H9 (cell line): ENCODE measurements at regions not wholly inside any gene's neighbourhood (a gene's known extent, or its start where the extent isn't known, plus 50 kb on each side); places are given as distances from the start of the nearest gene placed in this dataset.

ENCODE experiments used
- DNase-seq: peaks from one replicate; pipeline ENCODE4 v3.0.0-alpha.2; 2017
- H2AFZ ChIP-seq: one replicate; pipeline ENCODE4 v1.6.1; 2013; ENCODE audit warnings: mild to moderate bottlenecking, low read length, control low read depth, moderate library complexity
- H2AK5ac ChIP-seq: 2 replicates; pipeline ENCODE4 v1.6.1; 2013; ENCODE audit warnings: low read length, control low read depth, mixed read lengths; ENCODE audit not compliant: insufficient read length
- H2BK120ac ChIP-seq: one replicate; pipeline ENCODE4 v1.6.1; 2013; ENCODE audit warnings: low read depth, mild to moderate bottlenecking, low read length, control low read depth, inconsistent platforms; ENCODE audit not compliant: poor library complexity, severe bottlenecking
- H2BK12ac ChIP-seq: 2 replicates; pipeline ENCODE4 v1.6.1; 2013; ENCODE audit warnings: low read length, control low read depth, mixed read lengths, low read depth; ENCODE audit not compliant: insufficient read length
- H2BK15ac ChIP-seq: 2 replicates; pipeline ENCODE4 v1.6.1; 2013; ENCODE audit warnings: low read depth, low read length, control low read depth
- H2BK20ac ChIP-seq: one replicate; pipeline ENCODE4 v1.6.1; 2013; ENCODE audit warnings: low read depth, mild to moderate bottlenecking, low read length, control low read depth, inconsistent platforms; ENCODE audit not compliant: poor library complexity, severe bottlenecking
- H2BK5ac ChIP-seq: 2 replicates; pipeline ENCODE4 v1.6.1; 2013; ENCODE audit warnings: low read length, control low read depth, mixed read lengths; ENCODE audit not compliant: insufficient read length
- H3K14ac ChIP-seq: 2 replicates; pipeline ENCODE4 v1.6.1; 2013; ENCODE audit warnings: low read length, control low read depth; ENCODE audit not compliant: insufficient read depth
- H3K18ac ChIP-seq: 2 replicates; pipeline ENCODE4 v1.6.1; 2013; ENCODE audit warnings: low read depth, mild to moderate bottlenecking, mixed read lengths, low read length, control low read depth; ENCODE audit not compliant: insufficient read length
- H3K23ac ChIP-seq: 2 replicates; pipeline ENCODE4 v1.6.1; 2013; ENCODE audit warnings: low read length, control low read depth, mixed read lengths, low read depth; ENCODE audit not compliant: insufficient read length
- H3K23me2 ChIP-seq: 2 replicates; pipeline ENCODE4 v1.6.1; 2013; ENCODE audit warnings: low read depth, mild to moderate bottlenecking, mixed read lengths, low read length, control low read depth; ENCODE audit not compliant: insufficient read length, poor library complexity, severe bottlenecking
- H3K27ac ChIP-seq: 2 replicates; pipeline ENCODE4 v1.5.1; 2013; ENCODE audit warnings: low read length, control low read depth, mixed read lengths, low read depth; ENCODE audit not compliant: insufficient read length
- H3K27me3 ChIP-seq: 2 replicates; pipeline ENCODE4 v1.6.1; 2013; ENCODE audit warnings: low read length, control low read depth, inconsistent platforms; ENCODE audit not compliant: insufficient read depth
- H3K4ac ChIP-seq: 2 replicates; pipeline ENCODE4 v1.6.1; 2013; ENCODE audit warnings: low read depth, mild to moderate bottlenecking, control low read depth, inconsistent platforms, low read length, moderate library complexity
- H3K4me1 ChIP-seq: 2 replicates; pipeline ENCODE4 v1.6.1; 2013; ENCODE audit warnings: low read length, control low read depth, inconsistent platforms; ENCODE audit not compliant: insufficient read depth
- H3K4me2 ChIP-seq: 2 replicates; pipeline ENCODE4 v1.6.1; 2013; ENCODE audit warnings: low read length, control low read depth, mixed read lengths; ENCODE audit not compliant: insufficient read length, insufficient read depth
- H3K56ac ChIP-seq: 2 replicates; pipeline ENCODE4 v1.6.1; 2013; ENCODE audit warnings: low read depth, mild to moderate bottlenecking, mixed read lengths, low read length, control low read depth; ENCODE audit not compliant: insufficient read length
- H3K79me1 ChIP-seq: 2 replicates; pipeline ENCODE4 v1.6.1; 2013; ENCODE audit warnings: low read depth, mild to moderate bottlenecking, moderate library complexity, low read length, control low read depth, inconsistent platforms; ENCODE audit not compliant: insufficient read depth, poor library complexity, severe bottlenecking
- H3K79me2 ChIP-seq: 2 replicates; pipeline ENCODE4 v1.6.1; 2013; ENCODE audit warnings: low read length, control low read depth, inconsistent platforms; ENCODE audit not compliant: insufficient read depth
- H3K9ac ChIP-seq: 2 replicates; pipeline ENCODE4 v1.6.1; 2013; ENCODE audit warnings: low read length, control low read depth, mixed read lengths; ENCODE audit not compliant: insufficient read length; ENCODE audit errors: extremely low read depth
- H3K9me3 ChIP-seq: one replicate; pipeline ENCODE4 v1.6.1; 2013; ENCODE audit warnings: low read depth, low read length, inconsistent platforms; ENCODE audit not compliant: control insufficient read depth
- H3T11ph ChIP-seq: one replicate; pipeline ENCODE4 v1.6.1; 2013; ENCODE audit warnings: mild to moderate bottlenecking, low read length, control low read depth, inconsistent platforms
- H4K20me1 ChIP-seq: one replicate; pipeline ENCODE4 v1.6.1; 2013; ENCODE audit not compliant: control insufficient read depth, insufficient read length, insufficient read depth
- H4K5ac ChIP-seq: 2 replicates; pipeline ENCODE4 v1.6.1; 2013; ENCODE audit warnings: low read depth, mild to moderate bottlenecking, mixed read lengths, low read length, control low read depth; ENCODE audit not compliant: insufficient read length
- H4K8ac ChIP-seq: replicated peaks from 2 replicates; pipeline ENCODE4 v1.6.1; 2013; ENCODE audit warnings: low read length, control low read depth, mixed read lengths, low read depth; ENCODE audit not compliant: insufficient read length
- H4K91ac ChIP-seq: 2 replicates; pipeline ENCODE4 v1.6.1; 2013; ENCODE audit warnings: low read depth, mild to moderate bottlenecking, moderate library complexity, mixed read lengths, low read length, control low read depth; ENCODE audit not compliant: insufficient read length
- H3K27ac Mint-ChIP-seq, 3 experiments: 2 replicates in 2 of 3; 3 replicates in 1 of 3; pipeline ENCODE4 v1.8.0; 2020 to 2021; ENCODE audit warnings: mixed read lengths in 3 of 3, mild to moderate bottlenecking in 1 of 3, moderate library complexity in 1 of 3
- H3K27me3 Mint-ChIP-seq: 2 replicates; pipeline ENCODE4 v1.8.0; 2021; ENCODE audit warnings: low read depth, mild to moderate bottlenecking, moderate library complexity, mixed read lengths
- H3K36me3 Mint-ChIP-seq, 3 experiments: 2 replicates in 2 of 3; 3 replicates in 1 of 3; pipeline ENCODE4 v1.8.0; 2020 to 2021; ENCODE audit warnings: low read depth in 3 of 3, mixed read lengths in 3 of 3; ENCODE audit not compliant: insufficient read depth in 1 of 3
- H3K4me1 Mint-ChIP-seq, 2 experiments: 2 replicates each; pipeline ENCODE4 v1.8.0; 2020; ENCODE audit warnings: mixed read lengths in 2 of 2
- H3K4me3 Mint-ChIP-seq, 2 experiments: 2 replicates in 1 of 2; 3 replicates in 1 of 2; pipeline ENCODE4 v1.8.0; 2020 to 2021; ENCODE audit warnings: mild to moderate bottlenecking in 2 of 2, mixed read lengths in 2 of 2, moderate library complexity in 1 of 2
- H3K9me3 Mint-ChIP-seq, 2 experiments: 2 replicates in 1 of 2; 3 replicates in 1 of 2; pipeline ENCODE4 v1.8.0; 2020; ENCODE audit warnings: mild to moderate bottlenecking in 2 of 2, mixed read lengths in 2 of 2, moderate library complexity in 1 of 2
- CTCF ChIP-seq: fragments of 200-600 bp; sonication (generic); conservative IDR thresholded peaks from 3 replicates; pipeline ENCODE4 v1.8.0; 2021; ENCODE audit warnings: antibody characterized with exemption, mild to moderate bottlenecking
- WGBS: extraction: QIAGEN DNeasy Blood & Tissue Kit; methylation state at CpG from one replicate; pipeline ENCODE4 v1.1.7; 2013; ENCODE audit warnings: missing lambda C conversion rate, low lambda C conversion rate, mixed read lengths; ENCODE audit not compliant: insufficient read length; ENCODE audit errors: extremely low coverage; 5-methylcytosine and 5-hydroxymethylcytosine counted together

GRCh38 chr5:174831031-174831660, 106.8 kb downstream of the MSX2 start:
- no peak overlapping the region for H3K4ac ChIP-seq
- H3K18ac ChIP-seq: no peak overlapping the region
- no peak overlapping the region for H2BK12ac ChIP-seq
- H2BK120ac ChIP-seq: no peak overlapping the region
- no peaks in the 10 kb centered on the region for H3K4me1 ChIP-seq
- H3K9ac ChIP-seq: no peak overlapping the region
- H2BK5ac ChIP-seq: no peak overlapping the region
- no peak overlapping the region for H4K8ac ChIP-seq
- no peak overlapping the region for H3K23ac ChIP-seq
- Mint-ChIP-seq H3K36me3 (no peaks in the 10 kb centered on the region), H3K4me3 (no peak overlapping the region), H3K27ac (no peak overlapping the region), H3K9me3 (no peaks in the 10 kb centered on the region), H3K27me3 (peaks cover 7% of the 10 kb centered on the region; the same call in 1 of the 2 replicates), H3K4me1 (0 out of 4 replicates have a peak, but pooled peaks cover 0 to 5% of the 10 kb centered on the region in 2 experiments)
- no peak overlapping the region for H2BK15ac ChIP-seq
- no peak overlapping the region for H2AFZ ChIP-seq
- H2BK20ac ChIP-seq: no peak overlapping the region
- no peak for DNase-seq
- H4K5ac ChIP-seq: no peak overlapping the region
- no peak overlapping the region for H3K4me2 ChIP-seq
- no peak overlapping the region for H3K56ac ChIP-seq
- H3K79me2 ChIP-seq: no peaks in the 10 kb centered on the region
- no peak overlapping the region for H3K27ac ChIP-seq
- H3K79me1 ChIP-seq: no peaks in the 10 kb centered on the region
- TF ChIP-seq CTCF: no peak
- WGBS: no CpG with 5 or more reads among the region's 2 CpGs
- no peak overlapping the region for H2AK5ac ChIP-seq
- no peaks in the 10 kb centered on the region for H3K9me3 ChIP-seq
- H3K14ac ChIP-seq: no peak overlapping the region
- no peak overlapping the region for H4K91ac ChIP-seq
- H3T11ph ChIP-seq: no peak overlapping the region
- H3K23me2 ChIP-seq: no peaks in the 10 kb centered on the region
- no peaks in the 10 kb centered on the region for H4K20me1 ChIP-seq
- no peaks in the 10 kb centered on the region for H3K27me3 ChIP-seq
